ENCODE measurements at regions not wholly inside any gene's neighbourhood (a gene's known extent, or its start where the extent isn't known, plus 50 kb on each side); places are given as distances from the start of the nearest gene placed in this dataset.

DNA sequence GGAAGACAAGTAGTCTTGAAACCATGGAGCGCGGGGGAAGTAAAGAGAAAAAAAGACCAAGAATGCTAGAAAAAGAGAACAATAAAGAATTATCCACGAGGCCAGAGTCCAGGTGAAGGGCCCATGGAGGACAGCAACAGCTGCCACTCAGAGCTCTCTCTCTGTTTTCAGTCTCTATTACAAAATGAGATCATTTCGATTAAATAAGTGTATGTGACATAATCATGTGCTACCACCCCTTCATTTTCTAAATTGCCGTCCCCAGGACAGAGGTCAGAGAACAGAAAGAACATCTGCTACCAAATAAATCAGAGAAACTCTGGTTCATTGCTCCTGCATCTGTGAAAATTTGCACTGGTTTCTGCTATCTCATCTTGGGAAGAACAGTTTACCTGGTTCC lies 838.7 kb downstream of the RNF144A start:
- TF ChIP-seq ZNF274 (IDR thresholded peaks at IDR 0.05; ENCODE audit: low read depth, low read length), result no peak
- no peak for TF ChIP-seq YY1 (IDR thresholded peaks at IDR 0.05; ENCODE audit: insufficient read depth, insufficient read length)

All from NT2/D1 (cell line).